ENCODE measurements at regions not wholly inside any gene's neighbourhood (a gene's known extent, or its start where the extent isn't known, plus 50 kb on each side); places are given as distances from the start of the nearest gene placed in this dataset.

DNA sequence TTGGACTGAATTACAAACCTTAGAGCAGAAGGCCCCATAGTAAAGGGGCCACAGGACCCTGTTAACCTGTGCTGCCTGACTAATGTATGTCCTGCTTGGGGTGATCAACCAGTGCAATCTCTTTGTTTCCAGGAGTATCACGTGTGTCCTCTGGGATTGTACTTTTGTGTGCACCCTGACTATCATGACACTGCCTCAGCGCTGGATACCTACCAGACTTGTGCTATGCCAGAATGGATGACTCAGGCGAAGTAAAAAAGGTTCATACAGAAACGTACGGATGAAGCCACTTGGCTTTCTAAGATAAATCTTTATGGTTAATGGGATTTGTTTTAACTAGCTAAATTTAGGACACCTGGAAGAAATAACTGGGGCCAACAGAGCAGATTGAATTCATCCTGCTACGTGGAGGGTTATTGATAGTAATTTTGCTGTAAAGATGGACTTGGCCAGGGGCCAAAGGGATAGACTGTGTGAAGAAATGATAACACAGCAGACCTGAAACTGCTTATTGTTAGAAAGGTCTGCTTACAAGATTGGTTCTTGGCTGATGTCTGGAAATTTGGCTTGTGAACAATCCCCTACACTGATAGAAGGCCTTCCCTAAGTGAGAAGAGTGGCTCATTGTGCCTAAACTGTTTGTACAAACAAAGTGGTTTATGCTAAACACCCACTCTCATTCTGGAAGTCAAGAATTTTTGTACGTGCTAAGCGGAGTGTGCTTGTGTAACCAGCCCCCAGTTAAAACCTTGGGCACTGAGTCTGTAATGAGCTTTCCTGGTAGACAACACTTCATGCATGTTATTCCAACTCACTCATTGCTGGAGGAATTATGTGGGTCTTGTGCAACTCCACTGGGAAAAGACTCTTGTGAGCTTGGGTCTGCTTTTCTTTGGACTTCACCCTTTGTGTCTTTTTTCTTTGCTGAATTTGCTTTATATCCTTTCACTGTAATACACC is 750.5 kb upstream of the HTR2C start:
- Mint-ChIP-seq H3K27me3 (ENCODE audit: unreplicated experiment) (no peaks in the 10 kb centered on the region), H3K4me3 (ENCODE audit: unreplicated experiment) (no peak overlapping the region), H3K27ac (ENCODE audit: unreplicated experiment) (no peak overlapping the region), H3K4me1 (ENCODE audit: low read depth, unreplicated experiment) (peaks cover 1% of the 10 kb centered on the region), H3K9me3 (ENCODE audit: unreplicated experiment) (no peaks in the 10 kb centered on the region), H3K36me3 (ENCODE audit: unreplicated experiment) (no peaks in the 10 kb centered on the region)
- DNase-seq = no peak
- TF ChIP-seq CTCF (IDR thresholded peaks at IDR 0.05; ENCODE audit: partially characterized antibody, unreplicated experiment) = no peak

DNA sequence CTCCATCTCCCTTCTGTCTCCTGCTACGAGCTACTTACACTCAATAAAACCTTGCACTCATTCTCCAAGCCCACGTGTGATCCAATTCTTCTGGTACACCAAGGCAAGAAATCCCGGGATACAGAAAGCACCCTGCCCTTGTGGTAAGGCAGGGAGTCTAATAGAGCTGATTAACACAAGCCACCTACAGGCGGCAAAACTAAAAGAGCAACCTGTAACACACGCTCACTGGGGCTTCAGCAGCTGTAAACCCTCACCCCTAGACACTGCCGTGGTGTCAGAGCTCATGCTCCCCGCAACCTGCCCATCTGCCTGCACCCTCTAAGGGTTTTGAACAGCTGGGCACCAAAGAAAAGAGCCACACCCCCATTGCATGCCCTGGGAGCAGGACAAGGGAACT is 755.4 kb upstream of the HTR2C start:
- Mint-ChIP-seq H3K27ac (ENCODE audit: unreplicated experiment) (no peak overlapping the region), H3K4me1 (ENCODE audit: low read depth, unreplicated experiment) (peaks cover 2% of the 10 kb centered on the region), H3K36me3 (ENCODE audit: unreplicated experiment) (no peaks in the 10 kb centered on the region), H3K9me3 (ENCODE audit: unreplicated experiment) (no peaks in the 10 kb centered on the region), H3K4me3 (ENCODE audit: unreplicated experiment) (no peak overlapping the region), H3K27me3 (ENCODE audit: unreplicated experiment) (no peaks in the 10 kb centered on the region)
- DNase-seq = no peak
- no peak for TF ChIP-seq CTCF (IDR thresholded peaks at IDR 0.05; ENCODE audit: partially characterized antibody, unreplicated experiment)

DNA sequence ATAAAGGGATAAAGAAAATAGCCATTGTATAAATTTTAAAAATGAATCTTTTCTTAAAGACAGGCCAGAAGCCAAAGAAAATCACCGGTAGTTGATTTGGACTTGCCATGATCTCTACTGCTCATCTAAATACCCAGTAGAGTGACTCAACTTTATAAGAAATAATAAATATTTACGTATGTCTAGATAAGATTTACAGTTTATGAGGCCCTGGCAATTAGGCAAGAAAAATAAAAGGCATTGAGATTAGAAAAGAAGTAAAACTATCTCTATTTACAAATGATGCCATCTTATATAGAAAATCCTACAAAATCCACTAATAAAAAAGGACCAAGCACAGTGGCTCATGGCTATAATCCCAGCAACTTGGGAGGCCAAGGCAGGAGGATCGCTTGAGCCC is 765.5 kb upstream of the HTR2C start:
- no peak for DNase-seq
- Mint-ChIP-seq H3K4me3 (ENCODE audit: unreplicated experiment) (no peak overlapping the region), H3K4me1 (ENCODE audit: low read depth, unreplicated experiment) (no peaks in the 10 kb centered on the region), H3K27ac (ENCODE audit: unreplicated experiment) (no peak overlapping the region), H3K36me3 (ENCODE audit: unreplicated experiment) (no peaks in the 10 kb centered on the region), H3K9me3 (ENCODE audit: unreplicated experiment) (no peaks in the 10 kb centered on the region), H3K27me3 (ENCODE audit: unreplicated experiment) (no peaks in the 10 kb centered on the region)
- no peak for TF ChIP-seq CTCF (IDR thresholded peaks at IDR 0.05; ENCODE audit: partially characterized antibody, unreplicated experiment)

DNA sequence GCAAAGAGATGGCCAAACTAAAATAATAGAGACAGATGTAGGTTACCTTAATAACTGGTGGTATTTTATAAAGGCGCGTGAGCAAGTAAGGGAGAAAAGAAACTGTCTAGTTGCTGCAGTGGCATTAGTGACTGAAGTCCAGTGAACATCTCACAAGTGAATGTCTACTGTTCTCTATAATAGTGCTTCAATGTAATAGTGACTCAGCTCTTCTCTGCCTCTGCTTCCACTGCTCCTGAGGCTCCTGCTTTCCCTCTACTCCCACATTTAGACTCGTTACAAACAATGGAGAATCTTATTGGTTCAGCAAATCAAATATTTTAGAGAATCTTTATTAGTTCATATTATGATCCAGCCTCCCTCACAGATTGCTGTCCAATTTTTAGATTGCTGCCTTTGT is 779.1 kb upstream of the HTR2C start:
- no peak for DNase-seq
- no peak for TF ChIP-seq CTCF (IDR thresholded peaks at IDR 0.05; ENCODE audit: partially characterized antibody, unreplicated experiment)

GRCh38 chrX:113804291-113804690 is 779.6 kb upstream of the HTR2C start:
- DNase-seq = no peak
- H3K4me1 Mint-ChIP-seq (ENCODE audit: low read depth, unreplicated experiment) = no peaks in the 10 kb centered on the region
- no peak overlapping the region for H3K4me3 Mint-ChIP-seq (ENCODE audit: unreplicated experiment)
- no peaks in the 10 kb centered on the region for H3K9me3 Mint-ChIP-seq (ENCODE audit: unreplicated experiment)
- no peaks in the 10 kb centered on the region for H3K36me3 Mint-ChIP-seq (ENCODE audit: unreplicated experiment)
- no peaks in the 10 kb centered on the region for H3K27me3 Mint-ChIP-seq (ENCODE audit: unreplicated experiment)
- no peak for TF ChIP-seq CTCF (IDR thresholded peaks at IDR 0.05; ENCODE audit: partially characterized antibody, unreplicated experiment)
- no peak overlapping the region for H3K27ac Mint-ChIP-seq (ENCODE audit: unreplicated experiment)

More for the DNA sequence above, 779.1 kb upstream of the HTR2C start:
- H3K4me1 Mint-ChIP-seq (ENCODE audit: low read depth, unreplicated experiment) = no peaks in the 10 kb centered on the region
- H3K27ac Mint-ChIP-seq (ENCODE audit: unreplicated experiment) = no peak overlapping the region
- H3K27me3 Mint-ChIP-seq (ENCODE audit: unreplicated experiment) = no peaks in the 10 kb centered on the region
- no peak overlapping the region for H3K4me3 Mint-ChIP-seq (ENCODE audit: unreplicated experiment)
- no peaks in the 10 kb centered on the region for H3K36me3 Mint-ChIP-seq (ENCODE audit: unreplicated experiment)
- no peaks in the 10 kb centered on the region for H3K9me3 Mint-ChIP-seq (ENCODE audit: unreplicated experiment)
